ENCODE measurements at regions not wholly inside any gene's neighbourhood (a gene's known extent, or its start where the extent isn't known, plus 50 kb on each side); places are given as distances from the start of the nearest gene placed in this dataset.

- TF ChIP-seq SIN3A (IDR thresholded peaks at IDR 0.05; ENCODE audit: borderline replicate concordance, insufficient read depth, low read length) (no peak), REST (IDR thresholded peaks at IDR 0.05; ENCODE audit: insufficient read depth in 1 of 2, low read depth in 2 of 2, low read length in 2 of 2) (no peak), FOXP2 (optimal IDR thresholded peaks at IDR 0.05; ENCODE audit: borderline replicate concordance, extremely low read depth, extremely low read length, insufficient read depth) (no peak), TAF1 (IDR thresholded peaks at IDR 0.05; ENCODE audit: borderline replicate concordance, insufficient read depth, low read length) (no peak), POLR2AphosphoS5 (IDR thresholded peaks at IDR 0.05; ENCODE audit: low read depth, low read length) (no peak)
Measured at GRCh38 chr15:95603802-95604201, 726.7 kb upstream of the NR2F2 start.

GRCh38 chr15:95604634-95605036, 725.9 kb upstream of the NR2F2 start:
- TF ChIP-seq SIN3A (IDR thresholded peaks at IDR 0.05; ENCODE audit: borderline replicate concordance, insufficient read depth, low read length) (no peak), POLR2AphosphoS5 (IDR thresholded peaks at IDR 0.05; ENCODE audit: low read depth, low read length) (no peak), REST (IDR thresholded peaks at IDR 0.05; ENCODE audit: insufficient read depth in 1 of 2, low read depth in 2 of 2, low read length in 2 of 2) (no peak), FOXP2 (optimal IDR thresholded peaks at IDR 0.05; ENCODE audit: borderline replicate concordance, extremely low read depth, extremely low read length, insufficient read depth) (no peak), TAF1 (IDR thresholded peaks at IDR 0.05; ENCODE audit: borderline replicate concordance, insufficient read depth, low read length) (no peak)

GRCh38 chr15:95605098-95605497, 725.4 kb upstream of the NR2F2 start:
- TF ChIP-seq REST (IDR thresholded peaks at IDR 0.05; ENCODE audit: insufficient read depth in 1 of 2, low read depth in 2 of 2, low read length in 2 of 2) (no peak), FOXP2 (optimal IDR thresholded peaks at IDR 0.05; ENCODE audit: borderline replicate concordance, extremely low read depth, extremely low read length, insufficient read depth) (no peak), TAF1 (IDR thresholded peaks at IDR 0.05; ENCODE audit: borderline replicate concordance, insufficient read depth, low read length) (no peak), SIN3A (IDR thresholded peaks at IDR 0.05; ENCODE audit: borderline replicate concordance, insufficient read depth, low read length) (no peak), POLR2AphosphoS5 (IDR thresholded peaks at IDR 0.05; ENCODE audit: low read depth, low read length) (no peak)

- TF ChIP-seq REST (IDR thresholded peaks at IDR 0.05; ENCODE audit: insufficient read depth in 1 of 2, low read depth in 2 of 2, low read length in 2 of 2) = no peak
- TF ChIP-seq FOXP2 (optimal IDR thresholded peaks at IDR 0.05; ENCODE audit: borderline replicate concordance, extremely low read depth, extremely low read length, insufficient read depth) = no peak
- TF ChIP-seq POLR2AphosphoS5 (IDR thresholded peaks at IDR 0.05; ENCODE audit: low read depth, low read length) = no peak
- TF ChIP-seq SIN3A (IDR thresholded peaks at IDR 0.05; ENCODE audit: borderline replicate concordance, insufficient read depth, low read length) = no peak
- no peak for TF ChIP-seq TAF1 (IDR thresholded peaks at IDR 0.05; ENCODE audit: borderline replicate concordance, insufficient read depth, low read length)
Measured at GRCh38 chr15:95606551-95606950, 723.9 kb upstream of the NR2F2 start.

GRCh38 chr15:95608371-95608770, 722.1 kb upstream of the NR2F2 start:
- TF ChIP-seq SIN3A (IDR thresholded peaks at IDR 0.05; ENCODE audit: borderline replicate concordance, insufficient read depth, low read length) (no peak), POLR2AphosphoS5 (IDR thresholded peaks at IDR 0.05; ENCODE audit: low read depth, low read length) (no peak), REST (IDR thresholded peaks at IDR 0.05; ENCODE audit: insufficient read depth in 1 of 2, low read depth in 2 of 2, low read length in 2 of 2) (no peak), FOXP2 (optimal IDR thresholded peaks at IDR 0.05; ENCODE audit: borderline replicate concordance, extremely low read depth, extremely low read length, insufficient read depth) (no peak), TAF1 (IDR thresholded peaks at IDR 0.05; ENCODE audit: borderline replicate concordance, insufficient read depth, low read length) (no peak)

Measured in PFSK-1 (cell line).